ENCODE measurements at regions not wholly inside any gene's neighbourhood (a gene's known extent, or its start where the extent isn't known, plus 50 kb on each side); places are given as distances from the start of the nearest gene placed in this dataset.

DNA sequence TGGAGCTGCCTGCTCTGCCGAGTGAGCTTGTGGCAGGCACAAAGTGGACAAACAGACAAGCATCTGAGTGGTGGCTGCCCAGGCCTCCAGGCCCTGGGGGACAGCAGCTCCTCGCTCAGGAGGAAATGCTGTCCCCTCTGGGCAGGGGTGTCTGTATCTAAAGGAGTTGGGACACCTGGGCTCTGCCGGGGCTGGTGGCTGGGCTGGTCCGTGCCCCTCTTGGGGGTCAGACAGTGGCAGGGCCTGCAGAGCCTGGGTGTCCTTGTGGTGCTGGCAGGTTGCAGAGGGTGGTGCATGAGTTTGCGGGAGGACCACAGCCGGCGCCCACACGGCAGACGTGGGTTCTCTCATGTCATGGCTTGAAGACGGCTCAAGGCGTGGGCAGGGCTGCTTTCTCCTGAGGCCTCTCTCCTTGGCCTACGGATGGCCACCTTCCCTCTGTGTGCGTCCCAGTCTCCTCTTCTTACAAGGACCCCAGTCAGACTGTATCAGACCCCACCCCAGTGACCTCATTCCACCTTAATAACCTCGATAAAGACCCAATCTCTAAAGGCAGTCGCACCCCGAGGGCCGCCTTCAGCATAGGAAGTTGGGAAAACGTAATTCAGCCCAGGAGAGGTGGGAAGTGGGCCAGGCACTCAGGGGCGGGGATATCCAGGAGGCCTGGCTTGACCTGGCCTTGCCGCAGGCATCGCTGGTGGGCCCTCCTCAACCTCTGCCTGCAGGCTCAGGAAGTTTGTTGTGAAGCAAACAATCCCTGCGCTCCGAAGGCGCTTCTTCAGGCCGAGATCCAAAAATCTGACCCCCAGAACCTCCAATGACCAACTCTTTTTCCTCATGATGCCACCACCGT lies 110.0 kb downstream of the KIF26A start:
- H3K27me3 ChIP-seq (ENCODE audit: control insufficient read depth in 2 of 2, insufficient read depth in 2 of 2, low read length in 2 of 2): no peaks in the 10 kb centered on the region
- DNase-seq (ENCODE audit: extremely low read depth in 1 of 4, low spot score in 3 of 4) (no peak), FAIRE-seq (no peak), ATAC-seq (no peak)
- H3K79me2 ChIP-seq (ENCODE audit: control insufficient read depth, insufficient read depth, low read length): no peaks in the 10 kb centered on the region
- no peaks in the 10 kb centered on the region for H4K20me1 ChIP-seq (replicated peaks; ENCODE audit: control insufficient read depth, insufficient read depth, low read length)
- intact Hi-C loops (cut with micrococcal nuclease) (no loop called here), in situ Hi-C loops (cut with MboI) (no loop called here)
- no peak overlapping the region for H3K4me2 ChIP-seq (ENCODE audit: insufficient read depth, low read length)
- 0% methylated on average over 21 of the region's 26 CpGs for WGBS (ENCODE audit: insufficient coverage, low coverage, missing lambda C conversion rate)
- no TSS peak for BruUV-seq (replicated peaks)
- H3K9me3 ChIP-seq (replicated peaks; ENCODE audit: control insufficient read depth, insufficient read depth, low read depth, low read length): no peaks in the 10 kb centered on the region
- H3K9me1 ChIP-seq (ENCODE audit: control insufficient read depth, insufficient read depth, low read length): no peaks in the 10 kb centered on the region
- H3K36me3 ChIP-seq (ENCODE audit: control insufficient read depth, insufficient read depth, low read length): no peaks in the 10 kb centered on the region
- ChIA-PET CTCF (ENCODE audit: low intra/inter-chr PET ratio) (no interaction called here), POLR2A (no interaction called here)
- no peak overlapping the region for H2AFZ ChIP-seq (ENCODE audit: low read depth, low read length)
- no peak overlapping the region for H3K9ac ChIP-seq (ENCODE audit: insufficient read depth in 1 of 2, low read depth in 2 of 2, low read length in 2 of 2)
- no peak overlapping the region for H3K27ac ChIP-seq (ENCODE audit: extremely low read depth, low read depth, low read length)
- H3K4me3 ChIP-seq: no peak overlapping the region
- H3K4me1 ChIP-seq (replicated peaks in 1 of 2; ENCODE audit: control insufficient read depth in 2 of 2, insufficient read depth in 2 of 2, low read length in 2 of 2): no peaks in the 10 kb centered on the region
- TF ChIP-seq BCOR (IDR thresholded peaks at IDR 0.05) (no peak), MEF2D (tag; conservative IDR thresholded peaks at IDR 0.05; ENCODE audit: low read depth) (no peak), POLR2B (IDR thresholded peaks at IDR 0.05; ENCODE audit: low read depth, partially characterized antibody) (no peak), KDM2B (CRISPR knock-in tag; IDR thresholded peaks at IDR 0.05) (no peak), ARNT (IDR thresholded peaks at IDR 0.05) (no peak), RFX1 (IDR thresholded peaks at IDR 0.05) (no peak), CBFA2T3 (IDR thresholded peaks at IDR 0.05) (no peak), BDP1 (IDR thresholded peaks at IDR 0.05; ENCODE audit: insufficient read depth, insufficient read length) (no peak), ZNF699 (CRISPR knock-in tag; IDR thresholded peaks at IDR 0.05; ENCODE audit: insufficient replicate concordance) (no peak), ELF2 (CRISPR knock-in tag; IDR thresholded peaks at IDR 0.05) (no peak)
- TF ChIP-seq, protein P1, sequence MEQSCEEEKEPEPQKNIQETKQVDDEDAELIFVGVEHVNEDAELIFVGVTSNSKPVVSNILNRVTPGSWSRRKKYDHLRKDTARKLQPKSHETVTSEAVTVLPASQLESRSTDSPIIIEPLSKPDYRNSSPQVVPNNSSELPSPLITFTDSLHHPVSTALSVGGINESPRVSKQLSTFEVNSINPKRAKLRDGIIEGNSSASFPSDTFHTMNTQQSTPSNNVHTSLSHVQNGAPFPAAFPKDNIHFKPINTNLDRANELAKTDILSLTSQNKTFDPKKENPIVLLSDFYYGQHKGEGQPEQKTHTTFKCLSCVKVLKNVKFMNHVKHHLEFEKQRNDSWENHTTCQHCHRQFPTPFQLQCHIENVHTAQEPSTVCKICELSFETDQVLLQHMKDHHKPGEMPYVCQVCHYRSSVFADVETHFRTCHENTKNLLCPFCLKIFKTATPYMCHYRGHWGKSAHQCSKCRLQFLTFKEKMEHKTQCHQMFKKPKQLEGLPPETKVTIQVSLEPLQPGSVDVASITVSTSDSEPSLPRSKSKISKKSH (CRISPR knock-in tag; IDR thresholded peaks at IDR 0.05): no peak
- TF ChIP-seq, protein P2, sequence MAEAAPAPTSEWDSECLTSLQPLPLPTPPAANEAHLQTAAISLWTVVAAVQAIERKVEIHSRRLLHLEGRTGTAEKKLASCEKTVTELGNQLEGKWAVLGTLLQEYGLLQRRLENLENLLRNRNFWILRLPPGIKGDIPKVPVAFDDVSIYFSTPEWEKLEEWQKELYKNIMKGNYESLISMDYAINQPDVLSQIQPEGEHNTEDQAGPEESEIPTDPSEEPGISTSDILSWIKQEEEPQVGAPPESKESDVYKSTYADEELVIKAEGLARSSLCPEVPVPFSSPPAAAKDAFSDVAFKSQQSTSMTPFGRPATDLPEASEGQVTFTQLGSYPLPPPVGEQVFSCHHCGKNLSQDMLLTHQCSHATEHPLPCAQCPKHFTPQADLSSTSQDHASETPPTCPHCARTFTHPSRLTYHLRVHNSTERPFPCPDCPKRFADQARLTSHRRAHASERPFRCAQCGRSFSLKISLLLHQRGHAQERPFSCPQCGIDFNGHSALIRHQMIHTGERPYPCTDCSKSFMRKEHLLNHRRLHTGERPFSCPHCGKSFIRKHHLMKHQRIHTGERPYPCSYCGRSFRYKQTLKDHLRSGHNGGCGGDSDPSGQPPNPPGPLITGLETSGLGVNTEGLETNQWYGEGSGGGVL (CRISPR knock-in tag; IDR thresholded peaks at IDR 0.05): no peak
- TF ChIP-seq, protein P3, sequence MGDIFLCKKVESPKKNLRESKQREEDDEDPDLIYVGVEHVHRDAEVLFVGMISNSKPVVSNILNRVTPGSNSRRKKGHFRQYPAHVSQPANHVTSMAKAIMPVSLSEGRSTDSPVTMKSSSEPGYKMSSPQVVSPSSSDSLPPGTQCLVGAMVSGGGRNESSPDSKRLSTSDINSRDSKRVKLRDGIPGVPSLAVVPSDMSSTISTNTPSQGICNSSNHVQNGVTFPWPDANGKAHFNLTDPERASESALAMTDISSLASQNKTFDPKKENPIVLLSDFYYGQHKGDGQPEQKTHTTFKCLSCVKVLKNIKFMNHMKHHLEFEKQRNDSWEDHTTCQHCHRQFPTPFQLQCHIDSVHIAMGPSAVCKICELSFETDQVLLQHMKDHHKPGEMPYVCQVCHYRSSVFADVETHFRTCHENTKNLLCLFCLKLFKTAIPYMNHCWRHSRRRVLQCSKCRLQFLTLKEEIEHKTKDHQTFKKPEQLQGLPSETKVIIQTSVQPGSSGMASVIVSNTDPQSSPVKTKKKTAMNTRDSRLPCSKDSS (IDR thresholded peaks at IDR 0.05; ENCODE audit: low read depth, partially characterized antibody): no peak
- TF ChIP-seq, protein P4, sequence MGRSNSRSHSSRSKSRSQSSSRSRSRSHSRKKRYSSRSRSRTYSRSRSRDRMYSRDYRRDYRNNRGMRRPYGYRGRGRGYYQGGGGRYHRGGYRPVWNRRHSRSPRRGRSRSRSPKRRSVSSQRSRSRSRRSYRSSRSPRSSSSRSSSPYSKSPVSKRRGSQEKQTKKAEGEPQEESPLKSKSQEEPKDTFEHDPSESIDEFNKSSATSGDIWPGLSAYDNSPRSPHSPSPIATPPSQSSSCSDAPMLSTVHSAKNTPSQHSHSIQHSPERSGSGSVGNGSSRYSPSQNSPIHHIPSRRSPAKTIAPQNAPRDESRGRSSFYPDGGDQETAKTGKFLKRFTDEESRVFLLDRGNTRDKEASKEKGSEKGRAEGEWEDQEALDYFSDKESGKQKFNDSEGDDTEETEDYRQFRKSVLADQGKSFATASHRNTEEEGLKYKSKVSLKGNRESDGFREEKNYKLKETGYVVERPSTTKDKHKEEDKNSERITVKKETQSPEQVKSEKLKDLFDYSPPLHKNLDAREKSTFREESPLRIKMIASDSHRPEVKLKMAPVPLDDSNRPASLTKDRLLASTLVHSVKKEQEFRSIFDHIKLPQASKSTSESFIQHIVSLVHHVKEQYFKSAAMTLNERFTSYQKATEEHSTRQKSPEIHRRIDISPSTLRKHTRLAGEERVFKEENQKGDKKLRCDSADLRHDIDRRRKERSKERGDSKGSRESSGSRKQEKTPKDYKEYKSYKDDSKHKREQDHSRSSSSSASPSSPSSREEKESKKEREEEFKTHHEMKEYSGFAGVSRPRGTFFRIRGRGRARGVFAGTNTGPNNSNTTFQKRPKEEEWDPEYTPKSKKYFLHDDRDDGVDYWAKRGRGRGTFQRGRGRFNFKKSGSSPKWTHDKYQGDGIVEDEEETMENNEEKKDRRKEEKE (IDR thresholded peaks at IDR 0.05; ENCODE audit: borderline replicate concordance in 1 of 2, control insufficient read depth in 1 of 2, low read depth in 2 of 2, low read length in 1 of 2): no peak

Data from K562 (cell line).